Fibroblast of skin of abdomen (primary cell): ENCODE measurements at regions not wholly inside any gene's neighbourhood (a gene's known extent, or its start where the extent isn't known, plus 50 kb on each side); places are given as distances from the start of the nearest gene placed in this dataset.
"Not testable (repeated sequence)": the region's sequence is repeated elsewhere in the genome, so short reads cannot be mapped to it uniquely, and the experiment has no call there.

Source experiments
- DNase-seq: peaks from one replicate; pipeline ENCODE4 v3.0.0-alpha.2; 2013

DNA sequence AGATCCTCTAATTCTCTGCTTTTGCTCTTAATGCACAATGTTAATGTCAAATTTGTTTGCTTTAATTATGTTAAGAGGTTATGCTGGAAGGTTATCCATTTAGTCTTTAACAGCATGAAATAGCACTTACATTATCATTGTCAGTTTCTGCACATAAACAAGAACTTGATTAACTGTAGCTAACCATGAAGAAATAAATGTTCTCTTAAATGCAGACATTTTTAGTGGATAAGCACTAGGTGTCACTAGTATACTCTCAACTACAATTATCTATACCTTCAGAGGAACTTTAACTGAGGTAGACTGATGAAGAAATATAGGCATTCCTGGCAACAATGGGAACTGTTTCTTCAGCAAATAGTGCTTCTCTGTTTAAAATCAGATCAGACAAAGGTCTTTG is 178.8 kb upstream of the CHST9 start:
- DNase-seq = peak; percentile 12

DNA sequence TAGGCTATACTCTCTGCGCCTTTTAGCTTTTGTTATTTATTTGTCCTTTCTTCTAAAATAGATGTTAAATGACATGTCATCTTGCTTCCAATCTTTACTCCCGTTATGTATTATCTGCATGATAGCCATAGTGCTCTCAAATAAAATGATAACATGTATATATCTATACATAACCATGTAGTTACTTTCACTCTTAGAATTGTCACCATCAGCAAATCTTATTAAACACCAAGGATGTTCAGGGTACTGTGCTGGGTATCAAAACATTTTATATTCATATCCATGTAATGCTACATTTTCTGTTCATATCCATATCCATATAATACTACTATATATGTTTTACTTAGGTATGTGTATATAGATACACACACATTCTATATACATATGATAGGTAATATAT is 176.4 kb upstream of the CHST9 start:
- DNase-seq = no peak

DNA sequence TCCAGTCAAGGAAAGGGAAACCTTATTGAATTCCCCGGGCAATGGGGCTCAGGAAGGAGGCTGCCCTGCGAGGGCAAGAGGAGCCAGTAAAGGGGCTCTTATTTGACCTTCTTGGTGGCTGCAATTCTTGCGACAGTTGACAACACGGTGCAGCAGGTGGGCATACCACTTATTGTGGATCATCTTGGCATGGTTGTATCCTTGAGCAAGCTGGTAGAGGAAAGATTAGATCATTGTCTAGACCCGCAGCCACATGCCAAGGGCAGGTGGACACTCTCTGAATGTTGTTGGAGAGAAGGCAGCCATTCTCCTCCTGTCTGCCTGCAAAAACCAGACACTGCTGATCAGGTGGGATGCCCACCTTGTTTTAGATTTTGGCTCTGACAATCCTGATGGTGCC is 170.2 kb upstream of the CHST9 start:
- no peak for DNase-seq

DNA sequence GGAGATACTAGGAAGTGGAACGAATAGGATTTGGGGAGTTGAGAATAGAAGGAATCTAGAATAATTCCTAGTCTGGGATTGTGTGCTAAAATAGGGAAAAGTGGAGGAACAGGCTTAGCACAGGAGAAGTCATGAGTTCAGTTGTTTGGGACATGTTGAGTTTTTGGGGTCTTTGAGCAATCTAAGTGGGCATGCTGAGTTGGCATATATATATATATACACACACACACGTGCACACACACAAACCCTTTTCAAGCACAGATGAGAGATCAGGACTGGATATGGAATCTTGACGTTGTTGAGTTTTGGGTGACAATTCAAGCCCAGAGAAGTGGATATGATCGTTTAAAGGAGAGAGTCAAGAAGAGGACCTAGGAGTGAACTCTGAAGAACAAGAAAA is 168.2 kb upstream of the CHST9 start:
- DNase-seq = no peak

DNA sequence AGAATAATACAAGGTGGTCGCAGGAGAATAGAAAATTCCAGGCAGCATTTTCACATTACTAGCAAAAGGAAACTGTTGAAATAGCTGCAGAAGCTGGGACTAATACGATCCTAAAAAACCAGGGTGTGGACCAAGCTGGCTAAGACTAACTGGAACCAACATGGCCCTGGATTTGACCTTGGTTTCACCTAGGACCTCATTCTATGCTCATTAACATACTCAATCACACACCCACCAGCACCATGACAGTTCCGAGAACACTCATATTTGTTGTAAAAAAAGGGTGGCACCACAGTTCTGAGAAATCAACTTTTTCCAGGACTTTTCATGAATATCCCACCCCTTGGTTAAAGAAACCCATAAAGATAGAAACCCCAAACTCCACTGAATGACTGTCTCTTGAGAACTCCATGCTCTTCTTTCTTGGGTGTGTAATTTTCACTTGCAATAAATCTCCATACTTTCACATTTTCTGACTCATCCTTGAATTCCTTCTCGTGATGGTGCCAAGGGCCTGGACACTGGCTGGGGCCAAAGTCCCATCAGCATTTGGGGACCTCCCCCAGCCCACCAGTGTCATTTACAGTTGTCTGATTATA is 164.3 kb upstream of the CHST9 start:
- DNase-seq = no peak

DNA sequence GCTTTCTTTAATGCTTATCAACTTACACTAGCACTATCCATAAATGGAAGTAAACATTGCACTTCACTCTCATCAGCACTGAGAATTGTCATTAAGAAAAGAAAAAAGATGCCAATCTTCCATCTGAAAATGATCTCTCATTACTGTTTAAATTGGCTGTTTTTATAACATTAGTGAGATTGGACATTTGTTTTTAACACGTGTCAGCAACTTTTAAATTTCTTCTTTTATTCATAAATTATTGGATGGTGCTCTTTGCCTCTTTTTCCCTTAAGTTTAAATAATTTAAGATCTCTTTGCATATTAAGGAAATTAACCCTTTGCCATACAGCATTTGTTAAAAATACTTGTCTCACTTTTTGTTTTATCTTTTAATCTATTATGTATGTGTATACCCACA is 146.5 kb upstream of the CHST9 start:
- DNase-seq = no peak

DNA sequence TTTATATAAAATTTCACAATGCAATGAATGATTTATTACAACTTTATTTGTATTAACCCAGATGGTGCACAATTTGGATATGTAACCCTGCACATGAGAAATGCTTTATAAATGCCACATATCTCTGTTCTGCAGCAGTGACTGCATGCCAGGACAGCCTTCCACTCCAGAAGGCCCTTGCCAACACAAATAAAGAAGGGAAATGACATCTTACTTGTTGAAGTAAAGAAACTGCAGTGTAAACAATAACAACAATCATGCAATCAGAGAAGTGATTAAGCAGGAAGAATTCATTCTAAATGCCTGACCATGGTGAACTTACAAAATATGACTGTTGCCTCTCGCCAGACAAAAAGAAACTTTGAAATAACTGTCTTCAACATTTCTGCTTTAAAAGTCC is 129.9 kb upstream of the CHST9 start:
- DNase-seq = no peak

DNA sequence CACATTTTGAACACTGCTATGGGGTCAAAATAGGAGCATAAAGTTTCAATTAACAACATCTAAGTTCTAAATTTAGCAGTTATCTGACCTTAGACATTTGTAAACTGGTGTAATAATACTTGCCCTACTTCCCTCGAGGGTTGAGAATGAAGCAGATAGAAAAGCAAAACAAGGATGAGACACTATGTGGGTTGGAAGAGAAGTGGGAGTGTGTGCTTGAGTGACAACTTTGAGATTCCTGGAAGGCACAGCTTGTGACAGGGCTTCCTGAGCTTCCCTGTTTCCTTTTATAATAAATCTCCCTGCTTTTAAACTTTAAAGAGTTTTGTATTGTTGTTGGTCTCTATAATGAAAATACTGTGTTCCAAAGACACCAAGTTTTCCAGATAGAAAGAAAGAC is 128.6 kb upstream of the CHST9 start:
- no peak for DNase-seq

DNA sequence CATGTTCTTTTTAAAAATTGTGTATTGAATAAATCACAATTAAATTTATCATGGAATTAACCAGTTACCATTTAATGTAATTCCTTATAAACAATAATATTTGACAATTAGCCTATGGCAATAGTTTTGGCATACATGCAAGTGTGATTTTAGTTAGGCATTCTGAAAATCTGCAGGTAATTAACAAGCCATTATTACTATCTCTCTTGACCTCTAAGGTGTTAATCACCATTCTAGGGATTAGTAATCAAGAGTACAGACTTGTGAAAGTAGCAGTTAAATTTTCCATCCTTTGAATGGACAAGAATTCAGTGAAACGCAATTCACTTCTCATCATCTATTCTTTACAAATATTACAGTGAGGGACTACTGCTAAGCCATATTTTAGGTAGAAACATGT is 127.7 kb upstream of the CHST9 start:
- DNase-seq = no peak

DNA sequence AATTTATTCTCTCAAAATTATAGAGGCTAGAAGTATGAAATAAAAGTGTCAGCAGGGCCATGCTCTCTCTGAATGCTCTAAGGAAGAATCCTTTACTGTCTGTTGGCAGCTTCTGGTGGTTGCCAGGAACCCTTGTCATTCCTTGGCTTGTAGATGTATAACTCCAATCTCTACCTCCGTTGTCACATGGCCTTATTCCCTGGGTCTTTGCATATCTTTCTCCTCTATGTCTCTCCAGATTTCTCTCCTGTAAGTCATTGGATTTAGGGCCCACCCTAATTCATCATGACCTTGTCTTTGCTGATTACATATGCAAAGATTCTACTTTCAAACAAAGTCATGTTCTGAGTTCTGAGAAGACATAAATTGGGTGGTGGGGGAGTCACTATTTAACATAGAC is 127.0 kb upstream of the CHST9 start:
- DNase-seq = no peak

DNA sequence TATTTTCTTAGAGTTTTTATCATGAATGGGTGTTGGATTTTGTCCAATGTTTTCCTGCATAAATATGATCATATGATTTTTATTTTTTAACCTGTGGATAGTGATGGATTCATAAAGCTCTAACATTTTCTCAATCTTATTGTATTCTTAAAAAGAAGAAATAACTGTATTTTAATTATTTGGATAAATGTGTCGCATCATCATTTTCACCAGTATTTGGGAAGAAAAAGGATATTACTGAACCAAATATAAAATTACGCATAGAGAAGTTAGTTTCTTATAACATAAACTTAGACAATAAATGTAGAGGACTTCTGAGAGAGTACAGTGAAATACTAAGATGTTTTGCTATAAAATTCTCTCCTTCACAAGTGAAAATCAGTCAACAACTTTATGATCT is 126.0 kb upstream of the CHST9 start:
- no peak for DNase-seq

DNA sequence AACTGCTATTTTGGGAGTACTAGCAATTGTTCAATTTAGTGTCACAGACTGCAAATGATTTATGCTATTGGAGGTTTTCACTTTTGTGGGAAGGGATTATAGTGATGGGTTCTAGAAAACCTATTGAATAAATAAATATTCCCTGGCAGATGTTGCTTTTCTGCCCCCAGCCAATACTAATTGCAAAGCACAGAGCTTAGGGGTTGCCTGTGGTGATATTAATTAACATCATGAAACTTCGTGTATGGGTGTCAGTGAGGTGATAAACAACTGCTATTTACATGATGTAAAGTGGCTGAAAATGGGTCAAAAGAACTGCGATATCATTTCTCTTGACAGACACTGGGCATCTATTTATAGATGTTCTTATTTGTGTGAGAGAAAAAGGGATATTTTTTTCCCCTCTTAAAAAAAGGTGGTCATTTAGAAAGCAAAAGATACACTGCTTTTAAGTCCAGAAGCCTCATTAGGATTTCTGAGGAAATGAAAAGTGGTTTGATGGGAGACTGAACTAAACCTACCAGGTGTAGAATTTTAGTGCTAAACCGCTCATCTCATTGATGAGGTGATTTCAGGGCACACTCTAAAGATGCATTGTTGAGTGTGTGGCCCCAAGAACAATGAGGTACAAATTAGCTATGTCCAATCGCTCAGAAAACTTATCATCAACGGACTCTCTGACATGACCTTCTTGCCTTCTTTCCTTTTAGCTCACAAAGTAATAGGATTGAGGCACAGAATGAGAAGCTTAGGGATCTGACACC is 116.7 kb upstream of the CHST9 start:
- DNase-seq = no peak

DNA sequence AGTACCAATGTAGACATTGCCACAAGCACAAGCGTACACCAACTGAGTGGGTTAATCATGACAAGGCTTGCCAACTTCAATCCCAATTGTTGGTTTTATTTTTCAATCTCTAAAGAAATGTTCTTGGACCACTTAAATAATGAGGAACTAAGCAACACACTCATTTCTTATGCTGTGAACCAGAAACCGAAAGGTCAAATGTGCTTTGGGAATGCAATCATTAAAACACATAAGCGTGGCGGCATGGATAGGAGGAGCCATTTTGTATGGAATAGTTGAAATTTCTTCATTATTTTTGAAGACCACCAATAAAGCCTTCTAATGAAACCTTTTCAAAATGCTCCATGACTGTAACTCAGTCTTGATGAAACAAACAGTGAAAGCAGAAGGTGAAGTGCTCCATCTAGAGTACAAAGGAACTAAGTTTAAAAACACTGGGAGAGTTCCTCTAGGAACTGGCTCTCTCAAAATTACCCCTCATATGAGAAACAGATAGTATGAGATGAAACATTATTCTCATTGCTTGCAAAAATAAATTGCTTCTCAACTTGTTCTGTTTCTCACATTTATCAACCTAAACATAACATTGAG is 113.2 kb upstream of the CHST9 start:
- DNase-seq = no peak

DNA sequence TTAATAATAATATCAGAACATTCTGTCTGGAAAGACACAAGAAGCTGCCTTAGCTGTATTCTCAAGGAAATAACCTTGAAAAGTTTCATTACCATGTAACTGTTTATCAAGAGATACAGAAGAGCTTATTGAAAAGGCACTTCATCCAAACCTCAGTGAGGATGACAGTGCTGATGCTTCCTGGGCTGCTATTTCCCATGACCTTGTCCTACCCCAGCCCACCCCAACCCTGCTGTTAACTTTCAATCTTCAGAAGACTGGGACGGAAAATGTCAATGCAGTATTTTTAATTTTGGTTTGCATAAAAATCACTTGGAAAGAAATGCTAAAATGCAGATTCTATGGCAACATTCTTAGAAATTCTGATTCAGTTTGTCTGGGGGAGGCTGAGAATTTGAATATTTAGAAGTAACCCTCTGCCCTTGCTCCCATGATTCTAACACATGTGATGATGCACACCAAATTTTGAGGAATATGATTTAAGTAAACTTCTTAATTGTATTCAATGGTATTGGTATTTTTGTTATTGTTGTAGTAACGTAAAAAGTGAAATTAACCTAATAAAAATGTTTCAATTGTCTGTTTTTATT is 101.0 kb upstream of the CHST9 start:
- DNase-seq = not testable (repeated sequence)

DNA sequence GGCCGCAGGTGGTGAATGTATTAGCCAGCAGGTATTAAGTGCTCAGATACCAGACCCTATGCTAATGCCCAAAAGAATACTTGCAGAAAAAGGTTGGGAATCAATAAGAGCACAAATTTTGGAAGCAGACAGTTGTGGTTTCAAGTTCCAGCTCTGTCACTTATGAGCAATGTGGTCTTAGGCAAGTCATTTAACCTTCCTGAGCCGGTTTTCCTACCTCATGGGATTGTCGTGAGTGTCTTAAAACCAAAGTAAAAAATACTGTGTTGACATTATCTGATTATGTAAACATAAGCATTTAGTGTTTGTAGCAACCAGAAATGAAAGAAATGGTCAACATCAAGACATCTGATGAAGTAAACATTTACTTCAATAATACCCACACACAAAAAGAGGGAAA is 93.0 kb upstream of the CHST9 start:
- no peak for DNase-seq

DNA sequence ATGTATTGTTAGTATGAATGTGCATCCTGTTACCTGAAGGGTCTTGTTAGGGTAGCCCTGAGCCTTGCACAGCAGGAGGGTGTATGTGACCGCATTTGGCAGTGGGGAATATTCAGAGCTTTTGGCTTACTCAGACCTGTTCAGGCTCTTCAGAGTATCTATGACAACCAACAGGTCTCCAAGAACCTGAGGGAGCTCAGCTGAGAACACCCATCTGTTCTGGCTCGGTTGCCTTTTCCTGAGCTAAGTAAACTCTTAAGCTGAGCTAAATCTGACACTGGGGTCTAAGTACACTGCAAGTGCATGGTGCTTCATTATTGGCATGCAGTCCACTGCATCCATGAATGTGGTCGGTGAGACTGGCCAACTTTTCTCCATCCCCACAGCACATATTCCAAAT is 92.4 kb upstream of the CHST9 start:
- DNase-seq = no peak

DNA sequence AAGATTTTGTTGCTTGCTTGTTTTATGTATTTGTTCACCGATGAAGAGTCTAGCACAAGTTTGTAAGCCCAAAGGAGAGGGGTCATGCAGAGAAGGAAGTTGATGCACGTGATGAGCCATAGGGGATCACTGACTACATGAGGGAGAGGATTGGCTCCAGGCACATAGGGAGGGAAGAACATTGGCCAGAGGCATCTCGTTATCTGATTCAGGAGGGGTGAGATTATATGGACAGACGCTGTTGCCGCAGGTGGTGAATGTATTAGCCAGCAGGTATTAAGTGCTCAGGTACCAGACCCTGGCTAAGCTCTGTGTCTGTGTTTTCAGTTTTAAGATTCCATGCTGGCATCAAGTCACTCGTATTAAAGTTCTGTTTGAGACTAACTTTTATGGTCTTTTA is 91.8 kb upstream of the CHST9 start:
- DNase-seq = no peak

DNA sequence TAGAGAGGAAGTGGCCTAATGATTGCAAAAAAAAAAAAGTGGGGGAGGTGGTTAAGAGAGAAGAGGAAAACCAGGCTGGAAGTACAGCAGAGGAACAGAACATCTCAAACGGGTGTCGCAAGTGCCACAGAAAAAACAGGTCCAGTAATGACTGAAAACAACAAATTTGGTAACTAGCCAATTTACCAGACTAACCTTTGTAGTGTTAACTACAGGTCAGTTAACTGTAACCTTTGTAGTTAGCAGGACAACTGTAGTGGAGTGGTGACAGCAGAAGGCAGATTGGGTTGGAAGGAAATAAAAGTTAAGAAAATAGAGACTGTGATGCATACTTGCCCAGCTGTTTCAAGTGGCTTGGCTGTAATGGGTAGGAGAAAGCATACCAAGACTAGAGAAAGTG is 91.4 kb upstream of the CHST9 start:
- no peak for DNase-seq

DNA sequence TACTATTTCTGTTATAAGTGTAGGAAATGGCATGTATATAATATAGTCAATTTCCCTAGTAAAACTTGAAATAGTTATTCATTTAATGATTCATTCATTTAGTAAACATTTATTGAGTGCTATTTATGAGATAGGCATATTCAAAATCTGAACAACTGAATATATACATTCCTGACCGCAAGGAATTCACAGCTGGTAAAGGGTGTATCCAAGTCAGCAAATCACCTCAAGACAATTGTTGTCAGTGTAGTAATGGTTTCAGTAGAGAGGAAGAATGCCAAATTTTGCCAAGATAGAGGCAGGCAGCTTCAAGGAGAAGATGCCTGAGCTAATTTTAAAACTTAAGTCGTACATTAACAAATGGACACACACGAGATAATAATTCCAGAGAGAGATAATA is 89.8 kb upstream of the CHST9 start:
- DNase-seq = no peak

DNA sequence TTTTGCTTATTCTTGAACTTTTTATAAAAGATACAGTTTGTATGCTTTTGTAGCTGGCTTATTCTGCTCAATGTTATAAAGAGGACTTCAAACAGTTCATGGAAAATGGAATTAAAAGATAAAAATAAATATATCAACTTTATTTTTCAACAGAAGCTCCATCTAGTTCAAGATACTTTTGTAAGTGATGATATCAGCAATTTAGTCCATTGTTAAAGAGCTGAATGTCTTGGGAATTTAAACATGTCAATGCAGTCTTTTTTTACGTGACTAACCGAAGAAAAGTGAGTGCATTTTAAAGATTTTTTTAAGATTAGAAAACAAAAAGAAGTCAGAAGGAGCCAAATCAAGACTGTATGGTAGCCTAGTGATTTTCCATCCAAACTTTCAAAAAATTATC is 85.4 kb upstream of the CHST9 start:
- DNase-seq = no peak

DNA sequence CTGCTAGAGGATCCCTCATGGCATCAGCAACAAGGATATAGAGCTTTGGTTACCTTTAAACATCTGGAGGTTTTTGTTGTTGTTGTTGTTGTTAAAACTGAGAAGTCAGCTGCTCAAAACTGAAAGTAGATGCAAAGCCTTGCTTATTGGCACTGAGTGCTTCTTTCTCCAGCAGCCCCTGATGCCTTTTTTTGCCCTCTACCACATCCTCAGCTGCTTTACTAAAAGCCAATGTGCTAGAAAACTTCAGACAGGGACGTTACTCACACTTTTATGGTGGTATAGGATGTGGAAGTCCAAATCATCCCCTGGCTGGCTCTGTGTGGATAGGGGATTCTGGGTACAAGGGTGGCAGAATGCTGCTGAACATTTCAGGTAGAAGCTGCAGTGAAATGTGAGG is 78.3 kb upstream of the CHST9 start:
- DNase-seq = no peak

DNA sequence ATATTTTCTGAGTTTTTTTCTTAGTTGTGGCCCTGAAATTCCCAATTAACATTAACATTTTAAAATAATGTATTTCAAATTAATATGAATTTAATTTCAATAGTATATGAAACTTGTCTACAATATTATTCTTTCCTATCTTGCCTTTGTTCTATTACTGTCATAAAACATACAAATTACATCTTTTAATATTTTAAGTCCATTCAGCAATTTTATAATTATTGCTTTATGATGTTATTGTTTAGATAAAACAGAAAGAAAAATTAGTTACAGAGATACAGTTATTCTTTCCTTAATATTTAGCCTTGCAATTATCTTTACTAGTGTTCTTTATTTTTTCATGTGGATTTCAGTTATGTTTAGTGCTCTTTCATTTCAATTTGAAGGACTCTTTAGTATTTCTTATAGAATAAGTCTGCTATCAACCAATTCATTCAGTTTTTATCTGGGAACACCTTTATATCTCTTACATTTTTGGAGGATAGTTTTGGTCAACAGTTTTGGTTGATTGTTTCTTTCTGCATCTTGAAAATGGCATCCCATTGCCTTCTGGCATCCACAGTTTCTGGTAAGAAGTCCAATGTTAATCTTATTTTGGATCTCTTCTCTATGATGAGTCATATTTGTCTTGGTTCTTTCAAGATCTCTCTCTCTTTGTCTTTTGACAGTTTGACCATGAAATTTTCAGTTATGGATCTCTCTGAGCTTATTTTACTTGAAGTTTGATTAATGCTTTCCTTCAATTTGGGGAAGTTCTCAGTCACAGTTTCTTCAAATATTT is 76.9 kb upstream of the CHST9 start:
- no peak for DNase-seq

DNA sequence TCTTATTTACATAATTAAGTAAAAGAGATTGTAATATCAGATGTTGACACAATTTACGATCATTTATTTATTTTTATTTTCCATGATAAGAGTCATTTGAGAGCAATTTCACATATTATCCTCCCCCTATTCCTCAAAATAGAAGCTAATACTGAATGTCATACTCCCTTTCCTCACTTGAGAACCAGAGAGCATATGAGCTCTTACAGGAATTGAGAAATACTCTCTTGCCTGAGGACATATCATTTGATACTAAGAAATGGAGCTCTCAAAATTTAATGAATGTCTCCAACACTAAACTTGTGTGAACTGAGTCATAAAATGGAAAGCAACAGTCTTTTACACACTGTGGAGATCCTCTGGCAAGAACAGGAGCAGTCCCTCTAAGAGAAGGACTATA is 68.5 kb upstream of the CHST9 start:
- no peak for DNase-seq
